ENCODE measurements at regions not wholly inside any gene's neighbourhood (a gene's known extent, or its start where the extent isn't known, plus 50 kb on each side); places are given as distances from the start of the nearest gene placed in this dataset.

GRCh38 chr9:102499468-102499867 is 495.7 kb upstream of the CYLC2 start:
- TF ChIP-seq PBX3 (IDR thresholded peaks at IDR 0.05) (no peak), CHD2 (IDR thresholded peaks at IDR 0.05; ENCODE audit: low read length, partially characterized antibody) (no peak), SMC3 (IDR thresholded peaks at IDR 0.05; ENCODE audit: low read depth, low read length) (no peak), CTCF (IDR thresholded peaks at IDR 0.05) (no peak), ELF1 (IDR thresholded peaks at IDR 0.05) (no peak), MAX (IDR thresholded peaks at IDR 0.05; ENCODE audit: low read depth) (no peak), EP300 (IDR thresholded peaks at IDR 0.05; ENCODE audit: borderline replicate concordance in 1 of 2, low read depth in 1 of 2, low read length in 1 of 2) (no peak), USF2 (IDR thresholded peaks at IDR 0.05; ENCODE audit: borderline replicate concordance, low read depth, low read length) (no peak), YY1 (IDR thresholded peaks at IDR 0.05; ENCODE audit: low read depth) (no peak), REST (IDR thresholded peaks at IDR 0.05; ENCODE audit: low read depth, low read length) (no peak), ZBTB33 (IDR thresholded peaks at IDR 0.05; ENCODE audit: borderline replicate concordance, low read depth) (no peak), FOXM1 (IDR thresholded peaks at IDR 0.05; ENCODE audit: low read depth) (no peak)
